22Rv1 (cell line): ENCODE measurements at regions not wholly inside any gene's neighbourhood (a gene's known extent, or its start where the extent isn't known, plus 50 kb on each side); places are given as distances from the start of the nearest gene placed in this dataset.

Source experiments
- CTCF ChIP-seq: fragments of 450-650 bp; IDR thresholded peaks from 2 replicates; pipeline ENCODE4 v1.5.1; 2017; ENCODE audit warnings: mild to moderate bottlenecking
- ZFX ChIP-seq: fragments of 450-650 bp; IDR thresholded peaks from 2 replicates; pipeline ENCODE4 v1.6.1; 2017; ENCODE audit warnings: antibody characterized with exemption, borderline replicate concordance

GRCh38 chr1:5780324-5780716, 211.9 kb downstream of the NPHP4 start:
- TF ChIP-seq CTCF, result no peak
- TF ChIP-seq ZFX, result no peak
